ENCODE measurements at regions not wholly inside any gene's neighbourhood (a gene's known extent, or its start where the extent isn't known, plus 50 kb on each side); places are given as distances from the start of the nearest gene placed in this dataset.
"Not testable (repeated sequence)": the region's sequence is repeated elsewhere in the genome, so short reads cannot be mapped to it uniquely, and the experiment has no call there.

- TF ChIP-seq CTCF (IDR thresholded peaks at IDR 0.05; ENCODE audit: low read depth, low read length, poor library complexity, severe bottlenecking); EZH2phosphoT487 (IDR thresholded peaks at IDR 0.05; ENCODE audit: borderline replicate concordance, low read length): not testable (repeated sequence)
Observed at GRCh38 chr21:9919446-9919845, 601.9 kb upstream of the TPTE start.

Data from DOHH2 (cell line).